ENCODE measurements at regions not wholly inside any gene's neighbourhood (a gene's known extent, or its start where the extent isn't known, plus 50 kb on each side); places are given as distances from the start of the nearest gene placed in this dataset.
A peak's percentile ranks its signal among the peaks of the same experiment; 100 is the strongest.

GRCh38 chr9:109959679-109960078, 179.7 kb downstream of the PALM2AKAP2 start:
- ChIA-PET POLR2A (interaction anchor here (0.7 to 1.2 kb wide), 2 partner anchors 16 to 89 kb away, joined by 3 read pairs; no protein-coding TSS in a partner anchor), CTCF (interaction anchor here (0.7 kb wide), 1 partner anchor 38 kb away, joined by 3 read pairs; no protein-coding TSS in a partner anchor)
- H3K27ac Mint-ChIP-seq = no peak overlapping the region
- H3K27me3 Mint-ChIP-seq = peaks cover 0 to 9% (median 5%) of the 10 kb centered on the region in 5 donors
- peaks cover 0 to 2% (median 0%) of the 10 kb centered on the region in 11 donors for H3K9me3 Mint-ChIP-seq
- peaks cover 14 to 46% (median 33%) of the 10 kb centered on the region in 7 donors for H3K4me1 Mint-ChIP-seq
- Histone ChIP-seq H3K27ac (ENCODE audit: low read depth, low read length) (no peak overlapping the region), H3K4me3 (ENCODE audit: low read length) (no peak overlapping the region), H3K9me3 (ENCODE audit: control insufficient read depth in 2 of 3, low read length in 3 of 3) (no peaks in the 10 kb centered on the region), H3K36me3 (ENCODE audit: control insufficient read depth in 2 of 3, insufficient read depth in 3 of 3, low read length in 3 of 3) (no peaks in the 10 kb centered on the region), H3K27me3 (ENCODE audit: control insufficient read depth in 2 of 2, insufficient read depth in 2 of 2, low read length in 2 of 2) (no peaks in the 10 kb centered on the region), H3K4me1 (ENCODE audit: control insufficient read depth in 2 of 2, insufficient read depth in 2 of 2, low read length in 2 of 2) (peaks cover 0 to 17% of the 10 kb centered on the region in 2 donors)
- ATAC-seq (no peak), DNase-seq (no peak)
- no peak overlapping the region for H3K4me3 Mint-ChIP-seq
- intact Hi-C loops (cut with micrococcal nuclease) = no loop called here
- H3K36me3 Mint-ChIP-seq = peaks cover 0 to 2% (median 0%) of the 10 kb centered on the region in 5 donors

- ChIA-PET CTCF (no interaction called here), POLR2A (no interaction called here)
- Histone ChIP-seq H3K9me3 (ENCODE audit: control insufficient read depth in 2 of 3, low read length in 3 of 3) (no peaks in the 10 kb centered on the region), H3K27ac (ENCODE audit: low read depth, low read length) (no peak overlapping the region), H3K27me3 (ENCODE audit: control insufficient read depth in 2 of 2, insufficient read depth in 2 of 2, low read length in 2 of 2) (no peaks in the 10 kb centered on the region), H3K4me3 (ENCODE audit: low read length) (no peak overlapping the region), H3K4me1 (ENCODE audit: control insufficient read depth in 2 of 2, insufficient read depth in 2 of 2, low read length in 2 of 2) (peaks cover 0 to 17% of the 10 kb centered on the region in 2 donors), H3K36me3 (ENCODE audit: control insufficient read depth in 2 of 3, insufficient read depth in 3 of 3, low read length in 3 of 3) (no peaks in the 10 kb centered on the region)
- ATAC-seq (peak; percentile 37), DNase-seq (peak in 1 of 9 donors; percentile 24)
- H3K4me1 Mint-ChIP-seq = peaks cover 17 to 54% (median 50%) of the 10 kb centered on the region in 7 donors
- intact Hi-C loops (cut with micrococcal nuclease) = no loop called here
- peak overlapping the region in 5 of 9 donors; percentile 1 to 75 (median 24) for H3K27ac Mint-ChIP-seq
- H3K9me3 Mint-ChIP-seq = peaks cover 0 to 2% (median 0%) of the 10 kb centered on the region in 11 donors
- H3K4me3 Mint-ChIP-seq = peak overlapping the region in 7 of 10 donors; percentile 3 to 51 (median 25)
- peaks cover 0 to 14% (median 5%) of the 10 kb centered on the region in 5 donors for H3K27me3 Mint-ChIP-seq
- H3K36me3 Mint-ChIP-seq = peaks cover 0 to 10% (median 0%) of the 10 kb centered on the region in 5 donors
Measured at GRCh38 chr9:109961626-109962025, 181.6 kb downstream of the PALM2AKAP2 start.

DNA sequence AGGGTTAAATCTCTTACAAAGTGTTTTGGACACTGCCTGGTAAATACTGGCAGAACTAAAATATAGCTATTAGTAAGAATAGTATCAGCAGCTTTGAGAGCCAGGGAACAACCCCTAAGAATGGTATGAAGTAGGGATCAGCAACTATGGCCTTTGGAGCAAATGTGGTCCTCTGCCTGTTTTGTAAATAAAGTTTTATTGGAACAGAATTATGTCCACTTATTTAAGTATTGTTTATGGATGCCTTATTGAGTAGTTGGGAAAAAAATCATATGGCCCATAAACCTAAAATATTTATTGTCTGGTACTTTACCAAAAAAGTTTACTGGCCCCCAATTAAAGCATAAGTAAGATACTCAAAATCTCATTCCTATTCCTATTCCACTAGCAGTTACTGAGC, 182.2 kb downstream of the PALM2AKAP2 start:
- no peak for ATAC-seq
- Mint-ChIP-seq H3K4me3 (no peak overlapping the region), H3K9me3 (peaks cover 0 to 2% (median 0%) of the 10 kb centered on the region in 11 donors), H3K27ac (peak overlapping the region in 1 of 9 donors; percentile 75), H3K36me3 (peaks cover 0 to 12% (median 0%) of the 10 kb centered on the region in 5 donors), H3K27me3 (peaks cover 0 to 14% (median 5%) of the 10 kb centered on the region in 5 donors), H3K4me1 (peaks cover 15 to 56% (median 53%) of the 10 kb centered on the region in 7 donors)
- Histone ChIP-seq H3K27ac (ENCODE audit: low read depth, low read length) (no peak overlapping the region), H3K4me1 (ENCODE audit: control insufficient read depth in 2 of 2, insufficient read depth in 2 of 2, low read length in 2 of 2) (peaks cover 0 to 23% of the 10 kb centered on the region in 2 donors), H3K36me3 (ENCODE audit: control insufficient read depth in 2 of 3, insufficient read depth in 3 of 3, low read length in 3 of 3) (no peaks in the 10 kb centered on the region), H3K27me3 (ENCODE audit: control insufficient read depth in 2 of 2, insufficient read depth in 2 of 2, low read length in 2 of 2) (no peaks in the 10 kb centered on the region), H3K9me3 (ENCODE audit: control insufficient read depth in 2 of 3, low read length in 3 of 3) (no peaks in the 10 kb centered on the region), H3K4me3 (ENCODE audit: low read length) (no peak overlapping the region)
- DNase-seq = no peak
- ChIA-PET CTCF (no interaction called here), POLR2A (no interaction called here)
- intact Hi-C loops (cut with micrococcal nuclease) = no loop called here

GRCh38 chr9:109963079-109963478, 183.1 kb downstream of the PALM2AKAP2 start:
- intact Hi-C loops (cut with micrococcal nuclease) = no loop called here
- no peak overlapping the region for H3K4me3 ChIP-seq (ENCODE audit: low read length)
- Mint-ChIP-seq H3K4me1 (peaks cover 21 to 63% (median 60%) of the 10 kb centered on the region in 7 donors), H3K36me3 (peaks cover 0 to 17% (median 0%) of the 10 kb centered on the region in 5 donors), H3K4me3 (peak overlapping the region in 2 of 10 donors; percentile 3 to 6), H3K9me3 (peaks cover 0 to 3% (median 0%) of the 10 kb centered on the region in 11 donors), H3K27me3 (peaks cover 0 to 12% (median 4%) of the 10 kb centered on the region in 5 donors), H3K27ac (peak overlapping the region in 6 of 9 donors; percentile 3 to 75 (median 10))
- H3K4me1 ChIP-seq (ENCODE audit: control insufficient read depth in 2 of 2, insufficient read depth in 2 of 2, low read length in 2 of 2) = peaks cover 2 to 31% of the 10 kb centered on the region in 2 donors
- H3K9me3 ChIP-seq (ENCODE audit: control insufficient read depth in 2 of 3, low read length in 3 of 3) = no peaks in the 10 kb centered on the region
- no peaks in the 10 kb centered on the region for H3K27me3 ChIP-seq (ENCODE audit: control insufficient read depth in 2 of 2, insufficient read depth in 2 of 2, low read length in 2 of 2)
- ATAC-seq = no peak
- no peaks in the 10 kb centered on the region for H3K36me3 ChIP-seq (ENCODE audit: control insufficient read depth in 2 of 3, insufficient read depth in 3 of 3, low read length in 3 of 3)
- DNase-seq = no peak
- H3K27ac ChIP-seq (ENCODE audit: low read depth, low read length) = no peak overlapping the region
- ChIA-PET CTCF (no interaction called here), POLR2A (interaction anchor here (0.8 to 1.0 kb wide), 2 partner anchors 25 to 85 kb away, joined by 3 to 5 read pairs; no protein-coding TSS in a partner anchor)

DNA sequence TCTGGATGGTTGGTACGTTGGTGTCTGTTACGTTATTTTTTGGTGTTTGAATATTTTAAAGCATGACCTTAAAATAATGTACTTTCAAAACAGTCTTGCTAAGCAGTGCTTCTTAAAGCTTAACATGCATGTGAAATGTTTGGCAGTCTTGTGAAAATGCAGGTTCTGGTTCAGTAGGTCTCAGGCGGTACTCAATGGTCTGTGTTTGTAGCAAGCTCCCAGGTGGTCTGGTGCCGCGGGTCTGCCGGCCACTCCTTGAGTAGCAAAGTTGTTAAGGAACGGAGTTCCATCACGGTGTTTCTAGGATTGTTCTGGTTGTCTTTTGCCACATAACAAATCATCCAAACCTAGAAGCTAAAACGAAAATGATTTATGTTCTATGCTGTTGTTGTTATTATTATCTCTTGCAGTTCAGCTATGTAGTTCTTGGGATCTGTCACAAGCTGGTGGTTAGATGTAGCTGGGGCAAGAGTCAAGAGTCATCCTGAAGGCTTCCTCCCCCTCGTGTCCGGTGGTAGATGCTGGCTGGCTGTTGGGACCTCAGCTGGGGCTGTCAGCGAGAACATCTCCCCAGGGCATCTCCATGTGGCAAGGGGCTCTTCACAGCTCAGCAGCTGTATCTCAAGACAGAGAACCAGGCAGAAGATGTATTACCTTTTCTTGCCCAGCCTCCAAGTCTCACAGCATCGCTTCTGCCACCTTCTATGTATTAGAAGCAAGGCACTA, 186.8 kb downstream of the PALM2AKAP2 start:
- intact Hi-C loops (cut with micrococcal nuclease) = loop anchor here in 1 of 2 donors (5.0 kb wide), 2 partner anchors 50 to 285 kb away; no protein-coding TSS in a partner anchor
- Mint-ChIP-seq H3K4me1 (peaks cover 31 to 82% (median 72%) of the 10 kb centered on the region in 7 donors), H3K27me3 (peaks cover 0 to 5% (median 0%) of the 10 kb centered on the region in 5 donors), H3K9me3 (peaks cover 0 to 3% (median 0%) of the 10 kb centered on the region in 11 donors), H3K27ac (peak overlapping the region; percentile 54 to 99 (median 93)), H3K4me3 (peak overlapping the region in 3 of 10 donors; percentile 6 to 62 (median 24)), H3K36me3 (peaks cover 0 to 17% (median 0%) of the 10 kb centered on the region in 5 donors)
- Histone ChIP-seq H3K27me3 (ENCODE audit: control insufficient read depth in 2 of 2, insufficient read depth in 2 of 2, low read length in 2 of 2) (no peaks in the 10 kb centered on the region), H3K9me3 (ENCODE audit: control insufficient read depth in 2 of 3, low read length in 3 of 3) (no peaks in the 10 kb centered on the region), H3K4me3 (ENCODE audit: low read length) (no peak overlapping the region), H3K4me1 (ENCODE audit: control insufficient read depth in 2 of 2, insufficient read depth in 2 of 2, low read length in 2 of 2) (peaks cover 13 to 51% of the 10 kb centered on the region in 2 donors), H3K36me3 (ENCODE audit: control insufficient read depth in 2 of 3, insufficient read depth in 3 of 3, low read length in 3 of 3) (no peaks in the 10 kb centered on the region), H3K27ac (ENCODE audit: low read depth, low read length) (no peak overlapping the region)
- CTCF ChIA-PET = interaction anchor here (1.3 to 1.6 kb wide), 2 partner anchors 29 to 92 kb away, joined by 3 to 6 read pairs; no protein-coding TSS in a partner anchor
- ATAC-seq (no peak), DNase-seq (no peak)
- POLR2A ChIA-PET = interaction anchor here (1.1 to 3.6 kb wide), 7 partner anchors 8 to 85 kb away, joined by 3 to 9 read pairs (median 4); no protein-coding TSS in a partner anchor

All from naive thymus-derived CD4-positive, alpha-beta T cell (primary cell).